HepG2 (cell line): ENCODE measurements at regions not wholly inside any gene's neighbourhood (a gene's known extent, or its start where the extent isn't known, plus 50 kb on each side); places are given as distances from the start of the nearest gene placed in this dataset.

Experiments
- ATAC-seq: fragments of 200-7000 bp; cut with Tn5 transposase; 3 replicates; pipeline ENCODE4 v1.9.1; 2020; ENCODE audit warnings: mild to moderate bottlenecking, moderate library complexity
- BruUV-seq: library from RNA; stranded (reverse); fragments of 400-500 nt; replicated peaks from 2 replicates; lab custom pipeline; 2021; lab: Mats Ljungman, UMichigan
- CTCF ChIA-PET: fragments of 300-600 bp; formaldehyde crosslinking; extraction: SDS; loops from one replicate; lab custom pipeline; 2021; ENCODE audit warnings: low total read pairs, inconsistent platforms, low intra/inter-chr PET ratio; lab: Yijun Ruan, JAX
- POLR2A ChIA-PET: fragments of 350-600 bp; sonication (Branson Sonifier 250); formaldehyde crosslinking; loops from one replicate; lab custom pipeline; 2020; ENCODE audit warnings: antibody characterized with exemption, inconsistent platforms; lab: Yijun Ruan, JAX
- DNase-seq: peaks from one replicate; pipeline ENCODE4 v3.0.0-alpha.2; 2015; ENCODE audit warnings: low spot score
- FAIRE-seq: peaks from 3 replicates; lab custom pipeline; 2011; peaks lifted over from hg19 to GRCh38; lab: Jason Lieb, UNC
- H2AFZ ChIP-seq: one replicate; pipeline ENCODE4 v1.6.1; 2011; ENCODE audit warnings: low read length, inconsistent platforms
- H3K27ac ChIP-seq: fragments of 300-600 bp; 3 replicates; pipeline ENCODE4 v1.8.0; 2011; ENCODE audit warnings: mixed run types, mild to moderate bottlenecking, mixed read lengths, low read length, inconsistent platforms; ENCODE audit not compliant: insufficient read depth; ENCODE audit errors: extremely low read length
- H3K27me3 ChIP-seq, 2 experiments: fragments of 200-600 bp in 1 of 2; 2 replicates in 1 of 2; 3 replicates in 1 of 2; pipeline versions ENCODE4 v1.6.0 to v1.8.0; 2011; ENCODE audit warnings: low read length in 2 of 2, mild to moderate bottlenecking in 2 of 2, moderate library complexity in 2 of 2, inconsistent platforms in 1 of 2; ENCODE audit not compliant: insufficient read depth in 2 of 2, control insufficient read depth in 1 of 2
- H3K36me3 ChIP-seq, 2 experiments: fragments of 200-600 bp in 1 of 2; replicated peaks in 1 of 2; 2 replicates in 1 of 2; 3 replicates in 1 of 2; pipeline versions ENCODE4 v1.5.1 to v1.8.0; 2011; ENCODE audit warnings: low read length in 2 of 2, inconsistent platforms in 1 of 2; ENCODE audit not compliant: insufficient read depth in 2 of 2, control insufficient read depth in 1 of 2
- H3K4me1 ChIP-seq: 2 replicates; pipeline ENCODE4 v1.5.1; 2012; ENCODE audit warnings: low read length, inconsistent platforms; ENCODE audit not compliant: insufficient read depth
- H3K4me2 ChIP-seq: 2 replicates; pipeline ENCODE4 v1.6.0; 2011; ENCODE audit warnings: low read depth, low read length, inconsistent platforms
- H3K4me3 ChIP-seq, 3 experiments: fragments of 200-600 bp in 1 of 3; sonication (generic), shearing (Covaris generic) in 1 of 3; replicated peaks in 1 of 3; 2 replicates each; pipeline ENCODE4 v1.5.1; 2011 to 2016; ENCODE audit warnings: low read length in 3 of 3, inconsistent platforms in 2 of 3, low read depth in 2 of 3, mild to moderate bottlenecking in 2 of 3, control low read depth in 1 of 3, mixed read lengths in 1 of 3; ENCODE audit not compliant: insufficient read depth in 1 of 3
- H3K79me2 ChIP-seq: one replicate; pipeline ENCODE4 v1.6.1; 2011; ENCODE audit warnings: low read length, inconsistent platforms; ENCODE audit not compliant: insufficient read depth
- H3K9ac ChIP-seq: 2 replicates; pipeline ENCODE4 v1.6.0; 2011; ENCODE audit warnings: mild to moderate bottlenecking, low read depth, low read length, inconsistent platforms; ENCODE audit not compliant: insufficient read depth
- H3K9me3 ChIP-seq: 2 replicates; pipeline ENCODE4 v1.5.1; 2012; ENCODE audit warnings: mild to moderate bottlenecking, low read length
- H4K20me1 ChIP-seq: 2 replicates; pipeline ENCODE4 v1.6.0; 2011; ENCODE audit warnings: inconsistent platforms, mild to moderate bottlenecking, low read length, moderate library complexity; ENCODE audit not compliant: insufficient read depth
- ATF7-NPFF ChIP-seq: sonication (generic); formaldehyde crosslinking; IDR thresholded peaks from 2 replicates; pipeline ENCODE4 v1.8.1; 2023; ENCODE audit warnings: mild to moderate bottlenecking, low read depth, missing genetic modification reagents, moderate library complexity
- SMC3 ChIP-seq: IDR thresholded peaks from 2 replicates; pipeline ENCODE4 v1.6.1; 2011; ENCODE audit warnings: low read length, improper control_type of control experiment
- STAG1 ChIP-seq: sonication (generic); formaldehyde crosslinking; IDR thresholded peaks from 2 replicates; pipeline ENCODE4 v1.4.0; 2020; ENCODE audit warnings: missing genetic modification reagents
- WGBS: methylation state at CpG from one replicate; pipeline ENCODE4 v1.1.6; 2017; ENCODE audit warnings: low lambda C conversion rate; 5-methylcytosine and 5-hydroxymethylcytosine counted together
- in situ Hi-C: cut with HindIII; loops from 2 replicates; pipeline ENCODE4 v1.10.0; 2017; ENCODE audit warnings: low pct_unique_long_range_greater_than_20kb; ENCODE audit not compliant: extremely low pct_ligation_motif_present
- intact Hi-C: fragments of 100-400 bp; cut with micrococcal nuclease; formaldehyde crosslinking; loops from one replicate; pipeline ENCODE4 v1.10.0; 2022; ENCODE audit not compliant: unreplicated experiment
- TF ChIP-seq, protein P1 (sequence below): sonication (generic); formaldehyde crosslinking; conservative IDR thresholded peaks from 2 replicates; pipeline ENCODE4 v1.4.0; 2020; ENCODE audit warnings: missing genetic modification reagents
- TF ChIP-seq, protein P2 (sequence below): sonication (generic); formaldehyde crosslinking; IDR thresholded peaks from 2 replicates; pipeline ENCODE4 v1.5.0; 2020; ENCODE audit warnings: mild to moderate bottlenecking, missing genetic modification reagents, moderate library complexity

DNA sequence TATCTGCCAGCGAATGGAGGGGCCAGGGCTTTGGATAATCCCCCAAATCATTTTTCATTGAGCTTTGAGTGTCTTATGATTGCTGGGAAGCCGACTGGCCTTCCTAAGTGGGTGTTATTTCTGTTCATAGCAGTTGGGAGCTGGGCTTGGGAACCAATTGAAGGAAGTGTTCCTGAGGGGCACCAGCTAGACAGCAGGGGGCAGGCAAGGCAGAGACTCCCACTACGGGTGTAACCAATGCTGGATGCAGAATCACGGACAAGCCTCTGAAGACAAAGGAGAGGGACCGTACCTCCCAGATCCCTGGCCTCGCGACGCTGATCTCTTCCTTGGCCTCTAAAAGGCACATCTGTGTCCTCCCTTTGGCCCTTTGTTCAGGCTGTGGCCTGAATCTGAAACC is 149.0 kb upstream of the PRMT8 start:
- no peaks in the 10 kb centered on the region for H3K79me2 ChIP-seq
- H3K4me2 ChIP-seq, result no peak overlapping the region
- no peak overlapping the region for H3K4me3 ChIP-seq
- in situ Hi-C loops, result no loop called here
- FAIRE-seq (no peak), DNase-seq (no peak), ATAC-seq (peak; percentile 79)
- no TSS peak for BruUV-seq
- no peaks in the 10 kb centered on the region for H4K20me1 ChIP-seq
- H2AFZ ChIP-seq, result no peak overlapping the region
- intact Hi-C loops, result no loop called here
- H3K4me1 ChIP-seq, result peaks cover 13% of the 10 kb centered on the region
- no peak overlapping the region for H3K27ac ChIP-seq
- WGBS, result 36% methylated on average over 8 of the region's 8 CpGs
- no peaks in the 10 kb centered on the region for H3K36me3 ChIP-seq
- CTCF ChIA-PET, result no interaction called here
- H3K27me3 ChIP-seq, result peaks cover 2 to 41% of the 10 kb centered on the region in 2 experiments; a peak in 3 of 5 replicates
- no peak overlapping the region for H3K9ac ChIP-seq
- no peaks in the 10 kb centered on the region for H3K9me3 ChIP-seq
- POLR2A ChIA-PET, result no interaction called here
- TF ChIP-seq, protein P1, sequence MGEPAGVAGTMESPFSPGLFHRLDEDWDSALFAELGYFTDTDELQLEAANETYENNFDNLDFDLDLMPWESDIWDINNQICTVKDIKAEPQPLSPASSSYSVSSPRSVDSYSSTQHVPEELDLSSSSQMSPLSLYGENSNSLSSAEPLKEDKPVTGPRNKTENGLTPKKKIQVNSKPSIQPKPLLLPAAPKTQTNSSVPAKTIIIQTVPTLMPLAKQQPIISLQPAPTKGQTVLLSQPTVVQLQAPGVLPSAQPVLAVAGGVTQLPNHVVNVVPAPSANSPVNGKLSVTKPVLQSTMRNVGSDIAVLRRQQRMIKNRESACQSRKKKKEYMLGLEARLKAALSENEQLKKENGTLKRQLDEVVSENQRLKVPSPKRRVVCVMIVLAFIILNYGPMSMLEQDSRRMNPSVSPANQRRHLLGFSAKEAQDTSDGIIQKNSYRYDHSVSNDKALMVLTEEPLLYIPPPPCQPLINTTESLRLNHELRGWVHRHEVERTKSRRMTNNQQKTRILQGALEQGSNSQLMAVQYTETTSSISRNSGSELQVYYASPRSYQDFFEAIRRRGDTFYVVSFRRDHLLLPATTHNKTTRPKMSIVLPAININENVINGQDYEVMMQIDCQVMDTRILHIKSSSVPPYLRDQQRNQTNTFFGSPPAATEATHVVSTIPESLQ (CRISPR knock-in tag), result no peak
- TF ChIP-seq, protein P2, sequence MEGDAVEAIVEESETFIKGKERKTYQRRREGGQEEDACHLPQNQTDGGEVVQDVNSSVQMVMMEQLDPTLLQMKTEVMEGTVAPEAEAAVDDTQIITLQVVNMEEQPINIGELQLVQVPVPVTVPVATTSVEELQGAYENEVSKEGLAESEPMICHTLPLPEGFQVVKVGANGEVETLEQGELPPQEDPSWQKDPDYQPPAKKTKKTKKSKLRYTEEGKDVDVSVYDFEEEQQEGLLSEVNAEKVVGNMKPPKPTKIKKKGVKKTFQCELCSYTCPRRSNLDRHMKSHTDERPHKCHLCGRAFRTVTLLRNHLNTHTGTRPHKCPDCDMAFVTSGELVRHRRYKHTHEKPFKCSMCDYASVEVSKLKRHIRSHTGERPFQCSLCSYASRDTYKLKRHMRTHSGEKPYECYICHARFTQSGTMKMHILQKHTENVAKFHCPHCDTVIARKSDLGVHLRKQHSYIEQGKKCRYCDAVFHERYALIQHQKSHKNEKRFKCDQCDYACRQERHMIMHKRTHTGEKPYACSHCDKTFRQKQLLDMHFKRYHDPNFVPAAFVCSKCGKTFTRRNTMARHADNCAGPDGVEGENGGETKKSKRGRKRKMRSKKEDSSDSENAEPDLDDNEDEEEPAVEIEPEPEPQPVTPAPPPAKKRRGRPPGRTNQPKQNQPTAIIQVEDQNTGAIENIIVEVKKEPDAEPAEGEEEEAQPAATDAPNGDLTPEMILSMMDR (CRISPR knock-in tag), result peak; percentile 55
- TF ChIP-seq ATF7-NPFF (CRISPR knock-in tag), result no peak
- TF ChIP-seq STAG1 (CRISPR knock-in tag), result peak; percentile 34; the same call in 1 of the 2 replicates
- TF ChIP-seq SMC3, result 0 out of 2 replicates have a peak, but pooled peaks have one; percentile 9
